ENCODE measurements at regions not wholly inside any gene's neighbourhood (a gene's known extent, or its start where the extent isn't known, plus 50 kb on each side); places are given as distances from the start of the nearest gene placed in this dataset.

- no peak overlapping the region for H3K4me3 Mint-ChIP-seq
- H3K36me3 Mint-ChIP-seq = no peaks in the 10 kb centered on the region
- H3K9me3 Mint-ChIP-seq = no peaks in the 10 kb centered on the region
- peaks cover 5% of the 10 kb centered on the region for H3K4me1 Mint-ChIP-seq (ENCODE audit: unreplicated experiment)
- TF ChIP-seq CTCF (conservative IDR thresholded peaks at IDR 0.05) = no peak
- H3K27me3 Mint-ChIP-seq = peaks cover 49% of the 10 kb centered on the region
- no peak for DNase-seq (ENCODE audit: extremely low spot score, unreplicated experiment)
- H3K27ac Mint-ChIP-seq = no peak overlapping the region
Observed at GRCh38 chr10:2895594-2896196, 171.7 kb upstream of the PFKP start.

- Mint-ChIP-seq H3K27ac (no peak overlapping the region), H3K36me3 (no peaks in the 10 kb centered on the region), H3K4me3 (no peak overlapping the region), H3K27me3 (peaks cover 49% of the 10 kb centered on the region), H3K9me3 (no peaks in the 10 kb centered on the region), H3K4me1 (ENCODE audit: unreplicated experiment) (no peaks in the 10 kb centered on the region)
- DNase-seq (ENCODE audit: extremely low spot score, unreplicated experiment) = no peak
- TF ChIP-seq CTCF (conservative IDR thresholded peaks at IDR 0.05) = no peak
Observed at GRCh38 chr10:2893991-2894390, 173.4 kb upstream of the PFKP start.

- TF ChIP-seq CTCF (conservative IDR thresholded peaks at IDR 0.05) = no peak
- H3K27ac Mint-ChIP-seq = no peak overlapping the region
- H3K4me3 Mint-ChIP-seq = no peak overlapping the region
- DNase-seq (ENCODE audit: extremely low spot score, unreplicated experiment) = no peak
- no peaks in the 10 kb centered on the region for H3K4me1 Mint-ChIP-seq (ENCODE audit: unreplicated experiment)
- H3K27me3 Mint-ChIP-seq = peaks cover 52% of the 10 kb centered on the region
- no peaks in the 10 kb centered on the region for H3K36me3 Mint-ChIP-seq
- no peaks in the 10 kb centered on the region for H3K9me3 Mint-ChIP-seq
Observed at GRCh38 chr10:2893158-2893845, 174.0 kb upstream of the PFKP start.

- no peaks in the 10 kb centered on the region for H3K36me3 Mint-ChIP-seq
- no peaks in the 10 kb centered on the region for H3K4me1 Mint-ChIP-seq (ENCODE audit: unreplicated experiment)
- peaks cover 40% of the 10 kb centered on the region for H3K27me3 Mint-ChIP-seq
- no peak overlapping the region for H3K27ac Mint-ChIP-seq
- DNase-seq (ENCODE audit: extremely low spot score, unreplicated experiment) = no peak
- no peaks in the 10 kb centered on the region for H3K9me3 Mint-ChIP-seq
- TF ChIP-seq CTCF (conservative IDR thresholded peaks at IDR 0.05) = no peak
- H3K4me3 Mint-ChIP-seq = no peak overlapping the region
Observed at GRCh38 chr10:2891770-2892124, 175.6 kb upstream of the PFKP start.

- DNase-seq (ENCODE audit: extremely low spot score, unreplicated experiment) = no peak
- H3K27ac Mint-ChIP-seq = no peak overlapping the region
- no peaks in the 10 kb centered on the region for H3K9me3 Mint-ChIP-seq
- no peaks in the 10 kb centered on the region for H3K4me1 Mint-ChIP-seq (ENCODE audit: unreplicated experiment)
- H3K27me3 Mint-ChIP-seq = peaks cover 42% of the 10 kb centered on the region
- no peaks in the 10 kb centered on the region for H3K36me3 Mint-ChIP-seq
- H3K4me3 Mint-ChIP-seq = no peak overlapping the region
- no peak for TF ChIP-seq CTCF (conservative IDR thresholded peaks at IDR 0.05)
Observed at GRCh38 chr10:2891073-2891769, 176.1 kb upstream of the PFKP start.
